HG02852 (cell line): ENCODE measurements at regions not wholly inside any gene's neighbourhood (a gene's known extent, or its start where the extent isn't known, plus 50 kb on each side); places are given as distances from the start of the nearest gene placed in this dataset.
"Not testable (repeated sequence)": the region's sequence is repeated elsewhere in the genome, so short reads cannot be mapped to it uniquely, and the experiment has no call there.

Experiments
- ATAC-seq: cut with Tn5 transposase; IDR thresholded peaks from one replicate; pipeline ENCODE4 v1.9.1; 2021; ENCODE audit warnings: mild to moderate bottlenecking, moderate library complexity; ENCODE audit not compliant: unreplicated experiment

DNA sequence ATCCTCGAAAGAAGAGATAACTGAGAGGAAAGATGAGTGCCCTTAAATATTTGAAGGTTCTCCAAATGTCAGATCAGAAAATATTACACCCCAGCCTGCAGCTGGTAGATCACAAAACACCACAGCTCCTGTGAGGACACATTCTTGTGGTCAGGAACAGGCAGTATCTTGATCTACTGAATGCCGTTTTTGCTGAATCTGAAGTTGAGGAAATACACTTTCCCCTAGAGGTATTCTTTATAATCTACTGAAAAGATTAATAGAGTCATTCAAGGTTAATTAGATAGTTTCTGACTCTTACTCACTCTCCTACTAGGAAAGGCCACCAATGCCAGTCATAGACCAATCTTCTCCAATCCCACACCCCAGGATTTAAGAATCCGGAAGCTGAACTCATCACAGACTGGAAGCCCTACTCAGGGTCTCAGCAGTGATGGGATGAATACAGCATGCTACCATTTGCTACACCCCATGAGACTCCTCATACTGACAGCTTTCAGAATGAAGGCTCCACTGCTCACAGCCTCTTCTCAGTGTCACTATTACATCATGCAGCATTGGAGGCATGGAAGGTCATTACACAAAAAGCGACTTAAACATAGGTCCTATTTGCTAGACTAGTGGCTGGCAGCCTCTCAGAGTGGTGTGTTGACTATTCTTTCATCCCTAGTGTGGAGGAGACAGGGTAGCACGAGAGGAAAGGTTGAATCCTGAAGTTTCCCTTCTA is 143.9 kb upstream of the SLC1A3 start:
- ATAC-seq = no peak

DNA sequence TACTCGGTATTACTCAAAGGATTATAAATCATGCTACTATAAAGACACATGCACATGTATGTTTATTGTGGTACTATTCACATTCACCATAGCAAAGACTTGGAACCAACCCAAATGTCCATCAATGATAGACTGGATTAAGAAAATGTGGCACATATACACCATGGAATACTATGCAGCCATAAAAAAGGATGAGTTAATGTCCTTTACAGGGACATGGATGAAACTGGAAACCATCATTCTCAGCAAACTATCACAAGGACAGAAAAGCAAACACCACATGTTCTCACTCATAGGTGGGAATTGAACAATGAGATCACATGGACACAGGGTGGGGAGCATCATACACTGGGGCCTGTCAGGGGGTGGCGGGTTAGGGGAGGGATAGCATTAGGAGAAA is 130.5 kb upstream of the SLC1A3 start:
- ATAC-seq = not testable (repeated sequence)

GRCh38 chr5:36478646-36479317 is 127.6 kb upstream of the SLC1A3 start:
- no peak for ATAC-seq

GRCh38 chr5:36481454-36482120 is 124.8 kb upstream of the SLC1A3 start:
- no peak for ATAC-seq

- ATAC-seq = no peak
These were observed 123.6 kb upstream of the SLC1A3 start for GRCh38 chr5:36482812-36483211.

DNA sequence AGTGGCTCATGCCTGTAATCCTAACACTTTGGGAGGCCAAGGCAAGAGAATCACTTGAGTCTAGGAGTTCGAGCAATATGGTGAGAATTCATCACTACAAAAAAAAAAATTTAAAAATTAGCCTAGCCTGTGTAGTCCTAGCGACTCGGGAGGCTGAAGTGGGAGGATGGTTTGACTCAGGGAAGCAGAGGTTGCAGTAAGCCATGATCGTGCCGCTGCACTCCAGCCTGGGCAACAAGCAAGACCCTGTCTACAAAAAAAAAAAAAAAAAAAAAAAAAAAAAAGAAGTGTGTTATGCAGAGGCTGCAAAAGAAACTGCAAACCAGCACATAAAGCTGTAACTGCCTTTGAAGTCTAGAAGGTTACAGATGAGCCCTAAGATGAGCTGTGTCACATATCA is 116.9 kb upstream of the SLC1A3 start:
- ATAC-seq = no peak

- no peak for ATAC-seq
These were observed 114.5 kb upstream of the SLC1A3 start for GRCh38 chr5:36491856-36492255.

- no peak for ATAC-seq
These were observed 113.3 kb upstream of the SLC1A3 start for GRCh38 chr5:36492984-36493654.

GRCh38 chr5:36494028-36494427 is 112.4 kb upstream of the SLC1A3 start:
- ATAC-seq = no peak

DNA sequence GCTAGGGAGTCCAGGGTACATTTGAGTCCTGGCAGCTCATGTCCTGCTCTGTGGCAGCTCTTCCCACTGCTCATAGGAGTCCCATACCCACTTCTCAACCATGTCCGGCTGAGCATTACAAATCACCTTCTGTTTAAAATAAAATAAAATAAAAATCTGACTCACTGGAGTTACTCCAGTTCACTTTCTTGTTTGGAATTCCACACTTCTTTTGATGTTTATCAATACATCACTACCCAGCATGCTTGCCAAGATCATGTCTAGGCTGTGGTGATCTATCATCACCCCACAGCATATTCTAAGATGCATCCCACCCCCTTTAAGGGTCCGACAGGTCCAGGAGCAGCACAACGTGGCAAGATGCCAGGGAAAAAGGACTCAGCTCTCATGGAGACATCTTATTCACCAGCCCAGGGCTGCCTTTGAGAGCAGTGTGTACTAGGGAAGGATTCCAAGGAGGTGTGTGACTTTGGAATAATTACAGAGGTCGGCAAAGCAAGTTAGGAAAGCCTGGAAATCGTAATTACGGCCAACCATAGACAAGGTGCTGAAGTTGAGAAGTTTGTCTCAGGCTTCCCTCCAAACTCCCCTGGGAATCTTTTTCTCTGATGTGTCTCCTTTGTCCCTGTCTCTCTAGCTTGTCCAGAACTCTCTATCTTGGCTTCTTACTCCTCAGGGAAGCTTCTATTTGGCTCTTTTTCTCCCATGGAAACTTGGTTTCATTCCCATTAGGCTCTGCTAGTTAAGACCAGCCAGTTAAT is 111.4 kb upstream of the SLC1A3 start:
- no peak for ATAC-seq

DNA sequence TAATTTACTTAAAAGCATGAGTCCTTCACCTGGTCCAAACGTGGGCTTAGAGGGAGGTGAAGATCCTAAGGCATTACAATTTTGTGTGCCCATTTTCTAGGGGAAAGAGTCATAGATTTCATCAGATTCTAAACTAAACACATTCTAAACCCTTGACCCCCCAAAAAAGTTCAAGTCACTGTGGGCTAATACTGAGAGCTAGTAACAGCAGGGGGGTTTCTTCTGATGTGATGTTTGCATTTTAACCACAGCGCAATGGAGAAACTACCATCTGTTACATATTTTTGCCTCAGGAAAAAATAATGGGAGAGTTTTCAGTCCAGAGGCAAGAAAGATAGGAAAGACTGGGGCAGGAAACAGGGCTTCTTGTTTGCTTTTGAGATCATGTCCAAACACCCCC is 110.8 kb upstream of the SLC1A3 start:
- ATAC-seq = no peak

- ATAC-seq = no peak
These were observed 109.9 kb upstream of the SLC1A3 start for GRCh38 chr5:36496471-36496870.

GRCh38 chr5:36502608-36503007 is 103.8 kb upstream of the SLC1A3 start:
- no peak for ATAC-seq

DNA sequence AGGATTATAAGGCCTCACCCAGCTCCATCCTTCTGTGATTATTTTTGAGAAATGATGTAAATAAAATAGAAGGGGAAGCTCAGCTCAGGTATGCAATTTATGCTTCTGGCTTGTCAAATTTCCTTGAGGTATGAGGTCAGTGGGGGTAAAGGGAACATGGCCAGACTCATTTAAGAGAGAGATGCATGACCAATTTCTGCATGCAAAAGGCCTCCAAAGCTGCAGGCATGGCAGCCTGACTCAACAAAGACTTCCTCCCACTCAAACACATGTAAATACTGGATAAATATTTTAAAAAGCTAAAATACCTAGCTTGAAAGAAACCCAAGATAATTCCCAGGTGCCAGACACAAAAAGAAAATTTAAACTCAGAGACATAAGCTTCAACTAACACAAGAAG is 101.4 kb upstream of the SLC1A3 start:
- ATAC-seq = no peak

DNA sequence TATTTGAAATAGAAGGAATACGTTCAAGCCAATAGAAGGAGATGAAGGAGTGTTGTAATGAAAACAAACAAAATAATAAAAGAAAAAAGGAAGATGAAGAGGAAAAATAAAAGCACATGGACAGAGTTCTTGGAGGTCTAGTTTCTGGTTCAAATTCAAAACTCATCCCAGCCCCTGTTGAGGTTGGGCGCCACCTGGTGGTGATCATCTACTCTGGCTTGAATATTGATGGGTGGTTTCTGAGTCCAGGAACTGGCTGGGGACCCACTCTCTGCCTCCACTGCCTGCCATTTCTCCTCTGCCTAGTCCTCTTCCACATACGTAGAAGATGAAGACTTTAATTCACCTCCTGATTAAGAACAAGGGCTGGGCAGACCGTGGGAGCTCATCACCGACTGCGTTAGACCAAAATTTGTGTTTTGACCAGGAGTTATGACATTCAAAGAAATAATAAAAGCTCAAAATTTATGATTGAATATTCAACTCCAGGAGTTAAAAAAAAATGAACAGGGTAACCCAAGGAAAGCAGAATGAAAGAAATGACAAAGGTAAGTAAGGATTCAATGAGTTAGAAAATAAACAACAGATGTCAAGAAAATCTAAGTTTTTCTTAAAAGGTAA is 99.0 kb upstream of the SLC1A3 start:
- peak; percentile 83 for ATAC-seq

DNA sequence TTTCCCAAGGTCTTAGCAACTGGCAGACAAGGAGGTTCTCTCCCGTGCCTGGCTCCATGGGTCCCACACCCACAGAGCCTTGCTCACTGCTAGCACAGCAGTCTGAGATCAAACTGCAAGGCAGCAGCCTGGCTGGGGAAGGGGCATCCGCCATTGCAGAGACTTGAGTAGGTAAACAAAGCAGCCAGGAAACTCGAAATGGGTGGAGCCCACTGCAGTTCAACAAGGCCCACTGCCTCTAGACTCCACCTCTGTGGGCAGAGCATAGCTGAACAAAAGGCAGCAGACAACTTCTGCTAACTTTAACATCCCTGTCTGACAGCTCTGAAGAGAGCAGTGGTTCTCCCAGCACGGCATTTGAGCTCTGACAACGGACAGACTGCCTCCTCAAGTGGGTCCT is 98.1 kb upstream of the SLC1A3 start:
- not testable (repeated sequence) for ATAC-seq

- not testable (repeated sequence) for ATAC-seq
These were observed 92.8 kb upstream of the SLC1A3 start for GRCh38 chr5:36513647-36514046.

DNA sequence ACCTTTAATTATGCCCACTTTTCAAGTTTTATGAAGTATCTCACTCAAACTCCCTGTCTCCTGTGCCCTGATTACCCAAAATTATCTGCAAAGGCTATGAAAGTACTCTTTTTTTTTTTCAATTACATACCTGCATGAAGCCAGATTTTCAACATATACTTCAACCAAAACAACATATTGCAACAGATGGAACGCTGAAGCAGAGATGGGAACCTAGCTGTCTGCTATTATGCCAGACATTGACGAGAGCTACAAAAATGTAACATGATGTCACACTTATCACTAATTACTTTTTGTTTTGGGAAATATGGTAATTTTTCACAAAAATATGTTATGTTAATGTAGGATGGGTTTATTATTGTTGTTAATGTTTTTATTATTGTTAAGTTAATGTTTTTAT is 86.5 kb upstream of the SLC1A3 start:
- ATAC-seq = no peak

DNA sequence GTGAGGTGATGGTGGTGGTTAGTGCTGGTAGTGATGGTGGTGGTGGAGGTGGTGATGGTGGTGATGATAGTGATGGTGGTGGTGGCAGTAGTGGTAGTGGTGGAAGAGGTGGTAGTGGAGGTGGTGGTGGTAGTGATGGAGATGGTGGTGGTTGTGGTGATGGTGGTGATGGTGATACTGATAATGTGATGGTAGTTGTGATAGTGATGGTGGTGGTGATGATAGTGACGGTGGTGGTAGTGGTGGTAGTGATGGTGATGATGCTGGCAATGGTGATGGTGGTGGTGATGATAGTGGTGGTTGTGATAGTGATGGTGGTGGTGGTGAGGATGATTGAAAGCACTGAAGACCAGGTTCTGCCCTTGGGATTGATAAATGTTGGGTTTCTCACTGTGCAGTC is 85.2 kb upstream of the SLC1A3 start:
- ATAC-seq = no peak
